Hepatocyte (in vitro differentiated cells): ENCODE measurements at regions not wholly inside any gene's neighbourhood (a gene's known extent, or its start where the extent isn't known, plus 50 kb on each side); places are given as distances from the start of the nearest gene placed in this dataset.

Experiments used
- EZH2 ChIP-seq: fragments of 200-600 bp; sonication (generic); IDR thresholded peaks from 2 replicates; pipeline ENCODE4 v1.6.1; 2016; ENCODE audit warnings: antibody characterized with exemption, mild to moderate bottlenecking, borderline replicate concordance
- EZH2phosphoT487 ChIP-seq: fragments of 200-600 bp; sonication (generic); IDR thresholded peaks from one replicate; pipeline ENCODE4 v1.6.1; 2018; ENCODE audit warnings: antibody characterized with exemption, mild to moderate bottlenecking, low read depth, moderate library complexity; ENCODE audit not compliant: unreplicated experiment, severe bottlenecking
- TF ChIP-seq, protein P1 (sequence below): fragments of 200-600 bp; sonication (generic); IDR thresholded peaks from 2 replicates; pipeline ENCODE4 v1.5.1; 2016; ENCODE audit warnings: antibody characterized with exemption, mild to moderate bottlenecking; ENCODE audit not compliant: poor library complexity

DNA sequence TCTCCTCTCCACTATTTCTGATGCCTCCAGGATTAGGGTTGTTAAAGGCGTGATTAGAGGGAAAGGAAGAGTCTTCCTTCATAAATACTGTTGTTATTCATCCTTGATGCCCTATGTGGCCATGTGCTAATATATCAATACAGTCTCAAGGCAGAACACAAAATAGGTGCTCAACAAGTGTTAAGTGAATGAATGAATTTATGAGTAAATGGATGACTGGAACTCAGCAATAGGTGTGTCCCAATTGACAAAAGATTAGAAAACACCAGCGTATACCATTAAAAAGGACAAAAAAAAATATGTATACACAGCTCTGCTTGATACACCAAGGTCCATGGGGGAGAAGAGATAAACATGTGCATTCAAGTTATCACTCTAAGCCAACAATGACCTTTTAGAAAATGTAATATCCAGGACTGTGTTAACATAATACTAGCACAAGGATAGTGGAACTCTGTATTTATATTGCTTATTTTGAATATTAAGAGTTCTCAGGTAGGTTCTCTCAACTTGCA is 171.2 kb upstream of the MYLIP start:
- TF ChIP-seq, protein P1, sequence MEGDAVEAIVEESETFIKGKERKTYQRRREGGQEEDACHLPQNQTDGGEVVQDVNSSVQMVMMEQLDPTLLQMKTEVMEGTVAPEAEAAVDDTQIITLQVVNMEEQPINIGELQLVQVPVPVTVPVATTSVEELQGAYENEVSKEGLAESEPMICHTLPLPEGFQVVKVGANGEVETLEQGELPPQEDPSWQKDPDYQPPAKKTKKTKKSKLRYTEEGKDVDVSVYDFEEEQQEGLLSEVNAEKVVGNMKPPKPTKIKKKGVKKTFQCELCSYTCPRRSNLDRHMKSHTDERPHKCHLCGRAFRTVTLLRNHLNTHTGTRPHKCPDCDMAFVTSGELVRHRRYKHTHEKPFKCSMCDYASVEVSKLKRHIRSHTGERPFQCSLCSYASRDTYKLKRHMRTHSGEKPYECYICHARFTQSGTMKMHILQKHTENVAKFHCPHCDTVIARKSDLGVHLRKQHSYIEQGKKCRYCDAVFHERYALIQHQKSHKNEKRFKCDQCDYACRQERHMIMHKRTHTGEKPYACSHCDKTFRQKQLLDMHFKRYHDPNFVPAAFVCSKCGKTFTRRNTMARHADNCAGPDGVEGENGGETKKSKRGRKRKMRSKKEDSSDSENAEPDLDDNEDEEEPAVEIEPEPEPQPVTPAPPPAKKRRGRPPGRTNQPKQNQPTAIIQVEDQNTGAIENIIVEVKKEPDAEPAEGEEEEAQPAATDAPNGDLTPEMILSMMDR, result no peak
- TF ChIP-seq EZH2, result no peak
- no peak for TF ChIP-seq EZH2phosphoT487
